DMS 273 (cell line): ENCODE measurements at regions not wholly inside any gene's neighbourhood (a gene's known extent, or its start where the extent isn't known, plus 50 kb on each side); places are given as distances from the start of the nearest gene placed in this dataset.

Experiments
- DNase-seq: peaks from one replicate; lab custom pipeline; 2025; ENCODE audit not compliant: unreplicated experiment; lab: John Stamatoyannopoulos, UW

- DNase-seq, result no peak
Measured at GRCh38 chr20:11231742-11232648, 558.2 kb upstream of the JAG1 start.

GRCh38 chr20:11232896-11233295 is 559.1 kb upstream of the JAG1 start:
- no peak for DNase-seq

- DNase-seq, result no peak
Measured at GRCh38 chr20:11234181-11234580, 560.4 kb upstream of the JAG1 start.

GRCh38 chr20:11234608-11235007 is 560.8 kb upstream of the JAG1 start:
- DNase-seq, result no peak

GRCh38 chr20:11235058-11235457 is 561.3 kb upstream of the JAG1 start:
- no peak for DNase-seq

- no peak for DNase-seq
Measured at GRCh38 chr20:11242320-11242719, 568.5 kb upstream of the JAG1 start.

GRCh38 chr20:11245431-11245830 is 571.6 kb upstream of the JAG1 start:
- DNase-seq, result no peak

- DNase-seq, result no peak
Measured at GRCh38 chr20:11246251-11246775, 572.5 kb upstream of the JAG1 start.

GRCh38 chr20:11247046-11248010 is 573.5 kb upstream of the JAG1 start:
- DNase-seq, result peak; percentile 8

- no peak for DNase-seq
Measured at GRCh38 chr20:11248011-11248409, 574.2 kb upstream of the JAG1 start.

- DNase-seq, result no peak
Measured at GRCh38 chr20:11248687-11249638, 575.2 kb upstream of the JAG1 start.

- DNase-seq, result no peak
Measured at GRCh38 chr20:11249683-11250082, 575.9 kb upstream of the JAG1 start.

- no peak for DNase-seq
Measured at GRCh38 chr20:11252447-11252846, 578.6 kb upstream of the JAG1 start.

- DNase-seq, result no peak
Measured at GRCh38 chr20:11255455-11255854, 581.7 kb upstream of the JAG1 start.

GRCh38 chr20:11255860-11256259 is 582.1 kb upstream of the JAG1 start:
- no peak for DNase-seq

- no peak for DNase-seq
Measured at GRCh38 chr20:11260611-11261010, 586.8 kb upstream of the JAG1 start.

GRCh38 chr20:11261533-11262000 is 587.8 kb upstream of the JAG1 start:
- no peak for DNase-seq

- DNase-seq, result no peak
Measured at GRCh38 chr20:11266571-11266970, 592.8 kb upstream of the JAG1 start.

- peak; percentile 21 for DNase-seq
Measured at GRCh38 chr20:11267131-11267761, 593.4 kb upstream of the JAG1 start.
